Stimulated activated CD4-positive, alpha-beta T cell treated with anti-CD3 and anti-CD28 coated beads, TNF-alpha, amount 100 ng/mL, for 1 hour (primary cell): ENCODE measurements at regions not wholly inside any gene's neighbourhood (a gene's known extent, or its start where the extent isn't known, plus 50 kb on each side); places are given as distances from the start of the nearest gene placed in this dataset.
"Not testable (repeated sequence)": the region's sequence is repeated elsewhere in the genome, so short reads cannot be mapped to it uniquely, and the experiment has no call there.

ENCODE experiments used
- DNase-seq, 3 donors: peaks; one replicate each; pipeline ENCODE4 v3.0.0-alpha.2; 2020; ENCODE audit warnings: low read depth in 3 of 3, low spot score in 1 of 3

DNA sequence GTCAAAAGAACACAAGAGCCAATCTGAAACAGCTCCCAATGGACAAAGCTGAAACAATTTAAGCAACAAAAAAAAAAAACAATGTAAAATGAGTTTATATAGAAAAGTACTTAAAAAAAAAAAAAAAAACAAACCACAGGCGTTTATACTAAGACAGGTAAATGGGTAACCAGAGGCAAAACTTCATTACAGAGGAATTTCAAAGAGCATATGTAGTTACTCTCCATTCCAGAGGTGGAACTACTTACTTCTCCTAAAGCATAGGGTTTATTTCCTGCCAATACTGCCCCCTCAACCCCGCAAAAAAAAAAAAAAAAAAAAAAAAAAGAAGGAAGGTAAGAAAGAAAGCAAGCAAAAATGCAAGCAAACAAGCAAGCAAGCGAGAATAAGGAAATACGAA is 132.9 kb downstream of the LIG4 start:
- DNase-seq, result no peak

DNA sequence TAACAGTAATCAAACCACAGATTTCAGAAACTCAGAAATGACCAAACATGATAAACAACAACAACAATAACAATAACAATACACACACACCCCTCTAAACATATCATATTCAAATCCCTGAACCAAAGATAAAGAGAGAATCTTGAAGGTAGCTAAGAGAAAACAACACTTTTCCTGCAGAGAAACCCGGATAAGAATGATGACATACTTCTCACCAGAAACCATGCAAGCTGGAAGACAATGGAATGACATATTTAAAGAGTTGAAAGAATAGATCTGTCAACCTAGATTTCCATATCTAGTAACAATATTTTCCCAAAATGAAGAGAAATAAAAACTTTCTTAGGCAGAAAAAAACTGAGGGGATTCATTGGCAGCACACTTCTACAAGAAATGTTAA is 138.1 kb downstream of the LIG4 start:
- DNase-seq, result no peak

DNA sequence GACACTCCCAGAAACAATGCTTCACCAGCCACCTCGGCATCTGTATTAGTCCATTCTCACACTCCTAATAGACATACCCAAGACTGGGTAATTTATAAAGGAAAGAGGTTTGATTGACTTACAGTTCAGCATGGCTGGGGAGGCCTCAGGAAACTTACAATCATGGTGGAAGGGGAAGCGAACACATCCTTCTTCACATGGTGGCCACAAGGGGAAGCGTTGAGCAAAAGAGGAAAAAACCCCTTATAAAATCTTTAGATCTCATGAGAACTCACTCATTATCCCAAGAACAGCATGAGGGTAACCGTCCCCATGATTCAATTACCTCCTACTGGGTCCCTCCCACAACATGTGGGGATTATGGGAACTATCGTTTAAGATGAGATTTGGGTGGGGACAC is 140.9 kb downstream of the LIG4 start:
- DNase-seq, result not testable (repeated sequence)

DNA sequence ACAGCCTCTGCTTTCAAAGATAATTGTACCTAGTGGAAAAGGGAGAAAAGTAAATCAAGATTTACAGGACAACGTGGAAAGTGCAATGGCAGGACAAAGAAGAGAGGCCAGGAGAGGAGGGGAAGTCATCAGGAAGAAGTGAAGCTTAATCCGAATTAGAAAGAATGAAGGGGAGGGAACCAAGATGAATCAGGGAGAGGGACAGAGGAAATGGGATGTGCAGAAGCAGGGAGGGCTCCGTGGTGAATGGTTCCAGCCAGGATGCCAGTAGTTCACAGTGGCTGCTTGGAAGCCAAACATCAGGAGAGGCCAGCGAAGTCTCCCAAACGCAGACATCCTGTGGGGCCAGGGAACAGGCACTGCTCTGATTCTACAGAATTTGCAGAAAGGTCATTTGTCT is 144.4 kb downstream of the LIG4 start:
- no peak for DNase-seq

DNA sequence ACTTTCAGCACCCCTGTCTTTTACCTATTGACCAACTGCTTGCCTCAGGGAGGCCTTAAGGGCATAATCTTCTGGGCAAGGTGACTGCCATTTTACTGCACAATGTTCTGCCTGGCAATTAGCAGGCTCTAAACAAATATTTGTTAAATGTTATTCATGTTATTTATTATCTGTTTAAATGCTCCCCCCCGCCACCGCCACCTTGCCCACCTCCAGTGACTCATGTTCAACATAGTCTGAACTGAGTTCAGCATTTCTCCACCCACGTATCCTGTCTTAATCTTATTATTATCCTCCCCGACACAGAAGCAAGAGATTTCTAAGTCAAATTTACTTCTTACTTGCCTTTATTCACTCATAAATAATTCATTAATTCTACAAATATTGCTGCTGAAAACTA is 144.8 kb downstream of the LIG4 start:
- DNase-seq, result no peak

DNA sequence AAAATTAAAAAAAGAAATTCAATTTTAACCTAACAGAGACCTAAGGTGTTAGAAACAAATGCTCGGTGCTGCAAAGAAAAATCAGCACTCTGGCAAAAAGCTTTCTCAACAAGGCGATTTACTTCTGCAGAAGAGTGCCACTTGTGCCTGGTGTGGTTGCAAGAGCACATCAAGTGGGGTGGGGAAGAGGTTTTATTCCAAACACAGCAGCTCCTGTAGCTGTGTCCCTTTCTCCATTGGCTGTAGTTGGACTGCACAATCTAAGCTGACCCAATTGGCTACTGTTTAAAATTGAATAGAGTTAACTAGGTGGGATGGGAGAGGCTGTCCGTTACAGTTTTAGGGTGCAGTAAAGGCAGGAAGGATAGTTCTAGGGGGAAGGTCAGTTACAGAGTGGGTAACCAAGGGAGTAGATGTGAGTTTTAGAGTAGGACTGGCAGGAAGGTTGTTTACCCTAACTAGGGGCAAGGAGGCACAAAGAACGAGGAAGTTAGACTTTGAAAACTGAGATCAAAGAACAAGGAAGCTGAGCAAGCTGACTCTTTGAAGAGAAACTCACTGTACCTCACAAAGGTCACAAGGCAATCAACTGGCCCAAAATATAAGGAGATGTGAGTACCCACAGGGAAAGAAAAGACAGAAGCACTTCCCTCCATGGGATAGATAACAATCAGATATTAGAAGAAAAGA is 145.7 kb downstream of the LIG4 start:
- DNase-seq, result no peak

DNA sequence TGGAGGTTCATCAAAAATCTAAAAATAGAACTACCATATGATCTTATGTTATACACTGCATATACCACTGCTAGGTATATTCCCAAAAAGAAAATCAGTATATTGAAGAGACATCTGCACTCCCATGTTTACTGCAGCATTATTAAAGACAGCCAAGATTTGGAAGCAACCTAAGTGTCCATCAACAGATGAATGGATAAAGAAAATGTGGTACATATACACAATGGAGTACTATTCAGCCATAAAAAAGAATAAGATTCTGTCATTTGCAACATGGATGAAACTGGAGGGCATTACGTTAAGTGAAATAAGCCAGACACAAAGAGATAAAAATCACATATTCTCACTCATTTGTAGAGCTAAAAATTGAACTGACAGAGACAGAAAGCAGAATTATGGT is 151.0 kb downstream of the LIG4 start:
- not testable (repeated sequence) for DNase-seq

DNA sequence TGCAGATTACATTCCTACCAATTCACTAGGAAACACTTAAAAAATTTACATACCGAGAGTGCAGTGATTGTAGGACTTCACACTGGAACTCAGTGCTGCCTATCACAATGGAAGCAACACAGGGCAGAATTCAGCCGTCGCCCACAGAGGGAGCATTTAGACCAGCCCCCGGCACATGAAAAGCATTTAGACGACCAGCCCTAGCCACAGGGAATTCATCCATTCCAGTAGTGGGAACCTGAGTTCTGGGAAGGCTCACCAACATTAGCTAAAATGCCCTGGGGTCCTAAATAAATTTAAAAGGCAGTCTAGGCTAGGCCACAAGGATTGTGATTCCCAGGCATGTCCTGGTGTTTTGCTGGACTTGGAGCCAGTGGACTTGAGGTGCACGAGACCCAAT is 155.2 kb downstream of the LIG4 start:
- no peak for DNase-seq

DNA sequence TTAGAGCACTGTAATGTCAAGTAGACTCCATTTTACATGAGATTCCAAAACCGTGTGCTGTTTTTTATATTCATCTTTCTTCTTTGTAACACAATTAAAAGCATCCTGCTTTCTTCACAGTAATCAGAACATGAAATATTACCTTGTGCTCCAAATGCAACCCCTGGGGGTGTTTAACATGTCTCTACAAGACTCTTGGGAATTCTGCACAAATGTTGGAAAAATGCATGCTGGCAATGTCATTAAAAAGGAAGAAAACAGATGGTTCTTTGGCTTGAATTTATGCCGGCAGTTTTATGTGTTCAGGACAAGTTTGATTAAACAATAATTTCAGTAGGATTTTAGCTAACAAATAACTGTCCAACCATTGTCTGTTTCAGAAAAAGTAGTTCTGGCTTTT is 159.1 kb downstream of the LIG4 start:
- DNase-seq, result no peak

DNA sequence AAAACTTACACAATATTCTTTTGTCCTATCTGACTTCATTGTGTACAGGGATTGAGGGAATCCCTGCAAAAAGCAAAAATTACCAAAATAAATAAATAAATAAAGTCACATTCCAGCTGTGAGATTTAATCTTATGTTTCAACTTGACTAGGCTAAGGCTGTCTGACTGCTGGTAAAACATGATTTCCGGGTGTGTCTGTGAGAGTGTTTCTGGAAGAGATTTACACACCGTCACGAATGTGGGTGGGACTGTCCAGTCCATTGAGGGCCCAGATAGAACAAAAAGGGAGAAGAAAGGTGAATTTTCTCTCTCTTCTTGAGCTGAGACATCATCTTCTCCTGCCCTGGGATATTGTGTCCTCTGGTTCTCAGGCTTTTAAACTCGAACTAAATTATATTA is 166.1 kb downstream of the LIG4 start:
- no peak for DNase-seq

DNA sequence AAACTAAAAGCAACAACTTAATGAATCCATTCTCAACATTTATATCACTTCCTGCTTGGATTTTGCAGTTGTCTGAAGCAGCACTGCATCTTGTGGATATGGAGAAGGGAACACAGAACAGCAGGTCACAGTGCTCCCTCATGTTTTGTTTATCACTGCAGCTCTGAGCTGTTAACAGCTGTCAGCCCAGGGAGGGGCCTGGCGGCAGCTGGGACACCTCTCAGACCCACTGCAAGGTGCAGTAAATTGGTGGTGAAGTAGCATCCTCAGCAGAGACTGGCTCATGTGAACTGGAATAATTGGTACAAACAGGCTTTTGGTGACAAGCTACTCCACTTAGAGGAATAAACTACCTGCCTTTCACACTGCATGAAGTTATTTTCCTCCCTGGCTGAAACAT is 170.4 kb downstream of the LIG4 start:
- DNase-seq, result no peak

DNA sequence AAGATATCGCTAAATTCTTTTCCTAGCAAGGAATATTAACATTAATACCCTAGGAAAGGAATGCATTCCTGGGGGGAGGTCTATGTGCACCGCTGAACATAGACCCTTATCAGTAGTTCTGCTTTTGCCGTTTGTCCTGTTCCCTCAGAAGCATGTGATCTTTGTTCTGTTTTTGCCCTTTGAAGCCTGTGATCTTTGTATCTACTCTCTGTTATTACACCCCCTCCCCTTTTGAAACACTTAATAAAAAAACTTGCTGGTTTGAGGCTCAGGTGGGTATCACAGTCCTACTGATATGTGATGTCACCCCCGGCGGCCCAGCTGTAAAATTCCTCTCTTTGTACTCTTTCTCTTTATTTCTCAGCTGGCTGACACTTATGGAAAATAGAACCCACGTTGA is 172.5 kb downstream of the LIG4 start:
- not testable (repeated sequence) for DNase-seq

DNA sequence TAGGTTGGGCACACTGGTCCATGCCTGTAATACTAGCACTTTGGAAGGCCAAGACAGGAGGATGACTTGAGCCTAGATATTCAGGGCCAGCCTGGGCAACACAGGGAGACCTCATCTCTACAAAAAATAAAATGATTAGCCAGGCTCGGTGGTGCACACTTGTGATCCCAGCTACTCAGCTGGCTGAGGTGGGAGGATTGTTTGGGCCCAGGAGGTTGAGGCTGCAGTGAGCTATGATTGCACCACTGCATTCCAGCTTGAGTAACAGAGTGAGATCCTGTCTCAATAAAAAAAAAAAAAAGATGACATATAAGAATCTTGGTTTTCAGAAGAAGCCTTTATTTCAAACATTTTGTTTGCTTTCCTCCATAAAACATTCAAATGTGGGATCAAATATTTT is 178.0 kb downstream of the LIG4 start:
- no peak for DNase-seq

DNA sequence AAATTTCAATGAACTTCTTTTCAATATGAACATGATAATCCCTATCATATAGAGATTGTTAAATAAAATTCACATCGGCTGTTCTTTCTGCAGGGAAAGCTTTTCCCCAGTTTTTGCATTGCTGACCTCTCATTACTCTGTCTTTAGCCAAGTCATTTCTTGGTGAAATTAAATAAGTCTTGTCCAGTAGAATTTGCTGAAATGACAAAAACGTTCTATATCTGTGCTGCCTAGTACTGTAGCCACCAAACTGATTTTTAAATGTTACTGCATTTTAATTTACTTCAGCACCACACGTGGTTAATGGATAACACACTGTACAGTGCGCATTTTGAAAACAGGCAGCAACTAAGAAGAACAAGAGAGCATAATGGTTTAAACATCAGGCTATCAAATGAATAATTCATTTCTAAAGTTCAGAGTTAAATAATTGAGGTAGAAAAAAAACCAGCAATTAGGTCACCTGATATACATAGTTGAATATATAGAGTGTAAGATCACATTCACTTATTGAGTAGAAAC is 178.9 kb downstream of the LIG4 start:
- DNase-seq, result no peak

DNA sequence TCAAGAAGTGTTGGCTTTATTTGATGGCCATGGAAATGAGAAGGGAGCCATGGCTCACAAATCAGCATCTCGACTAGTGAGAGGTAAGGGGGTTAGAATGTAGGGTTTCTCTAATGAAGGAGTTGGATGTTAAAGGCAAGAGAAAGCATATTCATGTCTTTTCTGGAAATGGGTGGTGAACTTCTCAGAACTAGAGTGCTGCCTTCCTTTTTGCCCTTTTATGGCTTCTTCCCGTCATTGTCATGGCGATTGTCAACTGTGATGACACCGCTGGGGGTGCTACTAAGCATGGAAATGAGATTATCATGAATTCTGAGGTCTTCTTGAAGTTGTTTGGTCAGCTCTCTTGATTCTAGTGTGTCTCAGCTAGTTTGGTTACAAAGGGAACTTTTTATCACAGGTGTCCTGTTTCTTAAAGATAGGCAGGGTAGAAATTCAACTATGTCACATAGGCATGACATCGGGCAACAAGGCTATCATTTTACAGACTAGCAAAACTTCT is 180.4 kb downstream of the LIG4 start:
- DNase-seq, result no peak

DNA sequence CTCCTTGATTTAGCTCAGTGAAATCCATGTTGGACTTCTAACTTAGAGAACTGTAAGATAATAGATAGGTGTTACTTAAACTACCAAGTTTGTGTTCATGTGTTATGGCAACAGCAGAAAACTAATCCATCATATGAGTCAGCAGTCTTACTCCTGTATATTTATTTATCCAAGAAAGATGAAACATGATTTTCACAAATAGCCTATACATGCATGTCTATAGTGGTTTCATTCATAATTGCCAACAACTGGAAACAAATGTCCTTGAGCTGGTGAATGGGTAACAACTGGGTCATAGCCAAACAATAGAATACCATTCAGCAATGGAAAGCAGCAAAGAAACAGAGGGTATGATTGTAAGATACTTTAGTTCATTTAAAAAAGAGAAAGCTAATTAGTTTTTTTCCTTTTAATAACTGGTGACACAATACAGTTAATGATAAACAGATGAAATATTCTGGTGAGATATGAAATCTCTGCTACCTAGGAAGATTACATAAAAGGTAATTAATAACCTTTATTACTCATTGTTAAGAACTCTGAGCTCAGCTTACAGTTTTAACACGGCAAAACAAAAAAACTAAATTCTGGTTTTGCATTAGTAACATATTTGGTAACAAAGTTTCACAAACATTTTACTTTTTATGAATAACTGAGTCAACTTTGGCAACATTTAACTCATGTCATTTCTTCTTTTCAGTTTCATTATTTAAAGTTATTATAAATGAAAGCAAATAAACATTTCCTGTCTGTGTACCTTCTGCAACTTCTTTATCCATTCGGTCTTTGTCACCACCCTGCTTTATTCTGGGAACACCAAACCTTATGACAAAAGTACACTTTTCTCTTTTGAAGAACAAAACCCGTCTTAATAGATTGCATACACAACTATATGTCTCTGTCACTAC is 181.3 kb downstream of the LIG4 start:
- no peak for DNase-seq

DNA sequence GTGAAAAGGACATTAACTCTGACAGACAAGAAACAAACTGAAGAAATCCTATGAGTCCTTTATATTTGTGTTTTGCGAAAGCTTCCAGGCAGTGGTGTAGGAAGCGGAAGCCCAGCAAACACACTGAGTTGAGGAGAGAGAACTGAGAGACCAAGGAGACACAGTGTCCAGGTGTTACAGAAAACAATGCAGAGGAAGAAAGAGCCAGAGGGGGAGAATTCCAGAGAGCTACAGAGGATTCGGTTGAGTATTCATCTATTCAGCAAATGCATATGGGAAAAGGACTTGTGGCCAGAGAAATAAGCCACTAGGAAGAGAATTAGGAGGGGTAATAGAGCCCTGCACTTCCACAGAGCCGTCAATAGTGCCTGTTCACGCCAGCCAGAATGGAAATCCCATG is 183.5 kb downstream of the LIG4 start:
- no peak for DNase-seq

DNA sequence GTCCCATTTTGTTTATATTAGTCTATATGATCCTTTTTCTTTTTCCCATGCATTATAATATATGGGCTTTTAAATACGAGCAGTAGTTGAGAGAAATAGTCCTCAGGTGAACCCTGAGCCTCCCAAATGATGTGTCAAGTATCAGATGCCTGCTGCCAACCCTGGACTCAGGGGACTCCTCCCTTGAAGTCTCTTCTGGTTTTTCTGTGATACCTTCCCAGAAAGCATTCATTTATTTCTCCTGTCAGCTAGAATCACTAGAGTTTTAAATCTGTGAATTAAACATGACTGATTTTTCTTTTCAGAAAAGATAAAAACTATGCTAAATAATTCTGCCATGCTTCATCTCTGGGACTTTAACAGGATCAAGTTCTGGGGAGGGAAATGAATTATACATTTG is 184.6 kb downstream of the LIG4 start:
- DNase-seq, result no peak

DNA sequence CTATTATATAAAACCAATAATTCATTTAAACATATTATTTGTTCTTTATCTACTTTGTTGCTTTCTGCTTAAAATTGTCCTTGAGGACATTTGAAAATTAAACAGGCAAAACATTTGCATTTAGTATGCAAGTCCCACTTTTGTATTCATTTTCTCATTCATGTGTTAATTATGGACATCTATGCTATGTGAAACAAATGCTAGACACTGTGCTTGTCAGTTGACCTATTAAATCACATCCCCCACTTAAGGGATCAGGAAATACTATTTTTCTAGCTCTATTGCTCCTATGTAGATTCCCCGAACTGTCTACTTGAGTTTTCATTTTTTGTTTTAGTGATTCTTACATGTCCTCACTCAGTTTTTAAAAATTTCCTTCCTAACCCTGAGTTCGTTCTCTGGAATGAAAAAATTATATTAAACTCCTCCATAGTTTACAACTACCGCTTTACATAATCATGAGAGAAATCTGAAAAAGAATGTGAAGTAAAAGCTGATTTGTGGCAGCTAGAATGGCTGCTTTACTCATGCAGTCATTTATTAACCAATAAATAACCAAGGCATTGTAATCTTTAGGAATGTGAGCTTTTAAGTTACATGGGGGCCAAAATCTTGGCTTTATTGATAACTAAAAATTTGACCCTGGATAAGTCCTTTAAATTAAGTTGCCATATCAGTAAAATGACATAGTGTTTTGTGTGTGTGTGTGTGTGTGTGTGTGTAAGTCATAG is 188.5 kb downstream of the LIG4 start:
- no peak for DNase-seq

DNA sequence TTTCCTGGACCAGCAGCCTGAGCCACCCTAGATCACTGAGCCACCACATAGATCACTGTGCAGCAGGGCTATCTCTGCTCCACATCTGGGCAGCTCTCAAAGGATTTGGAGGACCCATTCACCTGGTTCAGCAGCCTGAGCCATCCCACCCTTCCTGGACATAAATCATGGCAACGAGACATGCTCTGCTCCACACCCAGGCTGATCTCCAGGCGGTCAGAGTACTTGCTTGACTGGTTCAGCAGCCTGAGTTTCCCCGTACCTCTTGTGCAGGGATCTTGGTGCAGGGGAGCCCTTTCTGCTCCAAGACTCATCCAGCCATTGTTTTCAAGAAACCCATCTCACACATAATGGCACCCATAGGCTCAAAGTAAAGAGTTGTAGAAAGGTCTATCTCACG is 195.3 kb downstream of the LIG4 start:
- no peak for DNase-seq

DNA sequence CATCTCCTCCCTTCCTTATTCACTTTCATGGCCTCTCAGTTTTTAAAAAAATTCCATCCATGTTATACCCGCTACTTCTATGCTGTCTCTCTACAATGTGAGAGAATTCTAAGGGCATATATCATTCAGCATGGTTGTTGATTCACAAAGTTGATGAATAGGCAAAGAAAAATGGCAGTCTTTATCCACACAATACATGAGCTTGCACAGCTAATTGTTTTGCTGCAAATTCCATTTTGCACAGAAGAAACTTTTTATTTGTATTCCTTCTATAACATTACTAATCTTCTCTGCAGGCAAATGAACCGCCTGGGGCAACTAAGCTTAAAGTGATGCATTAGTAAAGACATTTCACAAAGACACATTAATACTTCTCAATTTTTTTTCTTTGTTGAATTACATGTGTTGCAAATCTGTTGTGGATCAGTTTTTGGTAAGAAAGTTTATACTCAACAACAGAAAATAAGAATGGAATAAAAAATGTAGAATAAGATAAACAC is 196.9 kb downstream of the LIG4 start:
- DNase-seq, result no peak
